SK-MEL-5 (cell line): ENCODE measurements at regions not wholly inside any gene's neighbourhood (a gene's known extent, or its start where the extent isn't known, plus 50 kb on each side); places are given as distances from the start of the nearest gene placed in this dataset.

ENCODE experiments used
- DNase-seq: peaks from one replicate; pipeline ENCODE4 v3.0.0-alpha.2; 2016; ENCODE audit warnings: low read depth, low spot score
- in situ Hi-C: cut with HindIII; loops from 2 replicates; pipeline ENCODE4 v1.10.0; 2016; ENCODE audit warnings: low sequenced_read_pairs, high pct_unique_total_duplicates, low pct_unique_long_range_greater_than_20kb

GRCh38 chr2:238569507-238570195 lies 142.9 kb downstream of the ASB1 start:
- in situ Hi-C loops, result no loop called here

GRCh38 chr2:238570391-238570790 lies 143.7 kb downstream of the ASB1 start:
- in situ Hi-C loops, result no loop called here
- no peak for DNase-seq

More at GRCh38 chr2:238569507-238570195, 142.9 kb downstream of the ASB1 start:
- DNase-seq, result no peak

- in situ Hi-C loops, result no loop called here
- DNase-seq, result no peak
These were observed 144.2 kb downstream of the ASB1 start for GRCh38 chr2:238570926-238571325.

- in situ Hi-C loops, result no loop called here
- no peak for DNase-seq
These were observed 145.1 kb downstream of the ASB1 start for GRCh38 chr2:238571661-238572372.

GRCh38 chr2:238573065-238573778 lies 146.5 kb downstream of the ASB1 start:
- in situ Hi-C loops, result no loop called here
- peak; percentile 42 for DNase-seq

DNA sequence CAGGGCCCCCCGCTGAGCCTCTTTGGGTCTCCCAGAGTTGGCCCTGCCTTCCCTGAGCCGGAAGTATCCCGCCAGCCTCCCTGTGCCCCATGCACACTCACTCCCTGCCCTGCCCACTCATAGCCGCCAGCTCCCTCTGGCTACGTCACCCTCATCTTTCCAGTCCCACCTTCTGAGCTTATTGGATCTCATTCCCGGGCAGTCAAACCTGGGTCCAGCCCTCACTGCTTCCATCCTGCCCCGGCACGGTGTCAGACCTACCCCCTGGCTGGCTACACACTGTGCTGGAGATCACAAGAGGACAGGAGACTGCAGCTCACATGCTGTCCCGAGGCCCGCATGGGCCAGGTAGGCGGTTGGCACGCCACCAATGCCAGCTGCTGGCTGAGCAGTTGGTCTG lies 147.2 kb downstream of the ASB1 start:
- in situ Hi-C loops, result no loop called here
- DNase-seq, result no peak

GRCh38 chr2:238574490-238575271 lies 148.0 kb downstream of the ASB1 start:
- DNase-seq, result no peak
- in situ Hi-C loops, result no loop called here

GRCh38 chr2:238576674-238577073 lies 149.9 kb downstream of the ASB1 start:
- in situ Hi-C loops, result no loop called here
- DNase-seq, result no peak

- in situ Hi-C loops, result no loop called here
- DNase-seq, result no peak
These were observed 151.5 kb downstream of the ASB1 start for GRCh38 chr2:238578256-238578655.

- DNase-seq, result no peak
- in situ Hi-C loops, result no loop called here
These were observed 153.8 kb downstream of the ASB1 start for GRCh38 chr2:238580486-238580885.

- no peak for DNase-seq
- in situ Hi-C loops, result no loop called here
These were observed 154.4 kb downstream of the ASB1 start for GRCh38 chr2:238581126-238581525.

DNA sequence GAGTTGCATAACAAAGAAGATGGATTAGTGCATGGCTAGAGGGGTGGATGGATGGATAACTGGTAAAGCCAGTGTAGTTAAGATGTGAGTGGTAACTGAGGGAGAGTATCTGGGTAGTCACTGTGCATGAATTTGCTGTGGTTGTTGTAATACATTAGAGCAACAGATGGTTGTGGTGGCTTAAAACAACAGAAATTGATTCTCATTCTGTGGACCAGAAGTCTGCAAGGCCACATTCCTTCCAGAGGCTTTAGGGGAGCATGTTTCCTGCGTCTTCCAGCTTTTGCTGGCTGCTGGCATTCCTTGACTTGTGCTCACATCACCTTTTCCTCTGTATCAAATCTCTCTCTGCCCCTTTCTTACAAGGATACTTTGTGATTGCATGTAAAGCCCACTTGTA lies 155.4 kb downstream of the ASB1 start:
- no peak for DNase-seq
- in situ Hi-C loops, result no loop called here

GRCh38 chr2:238584617-238585016 lies 157.9 kb downstream of the ASB1 start:
- in situ Hi-C loops, result no loop called here

GRCh38 chr2:238585836-238586821 lies 159.4 kb downstream of the ASB1 start:
- in situ Hi-C loops, result no loop called here
- peak; percentile 89 for DNase-seq

More at GRCh38 chr2:238584617-238585016, 157.9 kb downstream of the ASB1 start:
- DNase-seq, result no peak

GRCh38 chr2:238586931-238587775 lies 160.4 kb downstream of the ASB1 start:
- no peak for DNase-seq
- in situ Hi-C loops, result no loop called here
